ENCODE measurements at regions not wholly inside any gene's neighbourhood (a gene's known extent, or its start where the extent isn't known, plus 50 kb on each side); places are given as distances from the start of the nearest gene placed in this dataset.
"Not testable (repeated sequence)": the region's sequence is repeated elsewhere in the genome, so short reads cannot be mapped to it uniquely, and the experiment has no call there.

DNA sequence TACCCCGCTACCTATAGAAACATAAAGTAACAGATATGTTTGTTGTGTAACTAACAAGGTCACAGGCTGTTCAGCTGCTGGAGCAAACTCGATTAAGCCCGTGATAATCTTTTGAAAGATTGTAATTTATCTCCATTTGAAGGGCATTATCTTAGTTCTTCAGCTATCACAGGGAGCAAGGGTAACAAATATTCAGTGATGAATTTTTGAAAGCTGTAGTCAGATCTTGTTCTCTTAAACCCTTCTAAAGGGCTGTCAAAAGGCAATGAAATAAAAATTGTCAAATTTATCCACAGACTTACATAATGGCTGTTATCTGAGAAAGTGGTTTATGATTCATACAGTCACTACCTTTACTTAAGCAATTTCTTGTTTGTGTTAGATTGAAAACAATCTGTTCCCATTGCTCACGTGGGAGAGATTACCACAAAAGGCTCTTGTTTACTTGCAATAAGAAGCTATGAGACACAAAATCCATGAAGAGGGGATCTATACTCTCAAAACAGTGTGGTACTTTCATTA is 78.3 kb upstream of the ZNF608 start:
- H3K36me3 Mint-ChIP-seq = no peaks in the 10 kb centered on the region
- no peaks in the 10 kb centered on the region for H3K4me1 Mint-ChIP-seq
- no peaks in the 10 kb centered on the region for H3K27me3 Mint-ChIP-seq
- CTCF ChIA-PET = no interaction called here
- H3K27ac Mint-ChIP-seq = no peak overlapping the region
- no peaks in the 10 kb centered on the region for H3K9me3 Mint-ChIP-seq (ENCODE audit: low read depth)
- no peak for DNase-seq
- no peak for ATAC-seq
- H3K4me3 Mint-ChIP-seq = no peak overlapping the region

DNA sequence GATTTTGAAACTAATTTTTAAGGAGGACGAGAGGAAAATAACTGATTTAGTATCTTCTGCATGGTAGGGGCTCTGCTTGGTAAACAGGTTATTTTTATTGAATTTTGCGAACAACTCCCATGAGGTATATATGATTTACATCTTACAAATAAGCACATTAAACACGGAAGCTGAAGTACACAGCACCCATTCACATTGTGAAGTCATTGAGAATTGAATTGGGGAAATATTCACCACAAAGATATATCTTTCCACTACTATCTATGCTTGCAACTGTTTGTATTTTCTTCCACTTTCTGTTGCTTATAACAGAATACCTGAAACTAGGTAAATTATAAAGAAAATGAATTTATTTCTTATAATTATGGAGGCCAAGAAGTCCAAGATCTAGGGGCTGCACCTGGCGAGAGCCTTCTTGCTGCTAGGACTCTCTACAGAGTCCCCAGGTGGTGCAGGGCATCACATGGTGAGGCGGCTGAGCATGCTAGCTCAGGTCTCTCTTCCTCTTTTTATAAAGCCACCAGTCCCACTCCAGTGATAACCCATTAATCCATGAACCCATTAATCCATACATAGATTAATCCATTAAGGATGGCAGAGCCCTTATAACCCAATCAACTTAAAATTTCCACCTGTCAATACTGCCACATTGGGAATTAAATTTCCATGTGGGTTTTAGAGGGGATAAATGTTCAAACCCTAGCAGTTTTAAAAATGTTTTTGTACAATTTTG is 79.0 kb upstream of the ZNF608 start:
- H3K4me1 Mint-ChIP-seq = no peaks in the 10 kb centered on the region
- H3K36me3 Mint-ChIP-seq = no peaks in the 10 kb centered on the region
- no peaks in the 10 kb centered on the region for H3K9me3 Mint-ChIP-seq (ENCODE audit: low read depth)
- no peak overlapping the region for H3K4me3 Mint-ChIP-seq
- ATAC-seq (no peak), DNase-seq (no peak)
- H3K27ac Mint-ChIP-seq = no peak overlapping the region
- H3K27me3 Mint-ChIP-seq = no peaks in the 10 kb centered on the region
- CTCF ChIA-PET = no interaction called here

DNA sequence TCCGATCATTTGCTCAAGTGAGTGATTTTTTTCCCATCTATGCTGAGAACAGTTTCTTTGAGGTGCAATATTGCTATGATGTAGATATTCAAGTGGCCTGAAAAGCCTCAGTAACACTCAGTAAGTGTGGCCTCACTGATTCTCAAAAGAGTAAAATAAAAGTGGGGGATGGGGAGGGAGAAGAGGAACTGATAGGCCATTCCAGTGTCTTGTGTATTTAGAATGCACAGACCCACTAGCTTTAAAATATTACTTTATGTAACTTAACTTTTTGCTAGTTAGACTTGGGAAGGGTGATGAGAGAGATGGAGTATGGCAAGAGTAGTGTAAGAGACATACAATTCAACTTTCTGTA is 79.5 kb upstream of the ZNF608 start:
- no peak overlapping the region for H3K27ac Mint-ChIP-seq

DNA sequence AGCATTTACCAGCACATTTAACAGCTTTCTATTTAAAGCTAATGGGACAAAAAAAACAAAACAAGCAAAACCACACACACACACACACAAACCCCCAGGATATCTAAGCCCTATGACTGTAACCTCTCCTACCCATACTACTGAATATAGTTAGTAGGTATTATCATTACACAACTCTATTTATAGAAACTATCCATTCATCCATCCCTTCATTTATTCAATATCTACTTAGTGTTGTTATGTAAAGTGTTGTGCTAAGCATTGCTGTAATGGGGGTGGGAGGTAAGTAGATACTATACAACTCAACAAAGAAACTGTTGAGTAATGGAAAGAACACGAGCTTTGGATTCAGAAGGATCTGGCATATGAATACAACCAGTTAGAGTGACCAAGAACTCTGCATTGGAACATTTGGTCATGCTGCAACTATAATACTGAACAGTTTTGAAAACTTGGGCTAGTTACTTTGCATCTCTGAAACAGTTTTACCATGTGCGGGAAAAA is 82.3 kb upstream of the ZNF608 start:
- H3K27me3 Mint-ChIP-seq = no peaks in the 10 kb centered on the region

More for the DNA sequence above, 79.5 kb upstream of the ZNF608 start:
- Mint-ChIP-seq H3K4me1 (no peaks in the 10 kb centered on the region), H3K4me3 (no peak overlapping the region), H3K36me3 (no peaks in the 10 kb centered on the region), H3K9me3 (ENCODE audit: low read depth) (no peaks in the 10 kb centered on the region), H3K27me3 (no peaks in the 10 kb centered on the region)
- DNase-seq (no peak), ATAC-seq (no peak)
- CTCF ChIA-PET = no interaction called here

DNA sequence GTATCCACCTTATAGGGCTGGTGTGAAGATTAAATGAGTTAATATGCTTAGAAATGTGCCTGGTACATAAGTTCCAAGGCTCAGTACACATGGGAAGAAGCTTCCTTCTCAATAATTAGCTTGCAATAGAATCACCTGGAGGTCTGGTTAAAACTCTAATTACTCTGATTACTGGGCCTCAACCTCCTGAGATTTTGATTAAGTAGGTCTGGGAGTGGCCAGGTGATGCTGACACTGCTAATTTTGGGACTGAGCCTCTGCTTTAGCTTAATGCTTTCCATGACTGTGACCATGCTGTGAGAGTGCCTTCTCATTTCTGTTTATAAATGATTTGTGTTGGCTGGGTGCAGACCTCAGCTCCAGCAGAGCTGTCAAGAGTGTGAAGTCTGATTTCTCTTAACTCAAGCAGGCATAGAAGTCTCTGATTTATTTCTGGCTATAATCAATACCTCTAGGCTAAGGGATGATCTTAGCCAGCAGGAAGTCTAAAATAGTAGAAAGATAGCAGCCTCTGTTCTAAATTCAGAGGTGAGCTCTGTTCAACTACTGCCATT is 85.3 kb upstream of the ZNF608 start:
- no peaks in the 10 kb centered on the region for H3K36me3 Mint-ChIP-seq
- no peak overlapping the region for H3K27ac Mint-ChIP-seq
- H3K4me1 Mint-ChIP-seq = no peaks in the 10 kb centered on the region
- CTCF ChIA-PET = no interaction called here
- no peak overlapping the region for H3K4me3 Mint-ChIP-seq
- H3K27me3 Mint-ChIP-seq = no peaks in the 10 kb centered on the region
- H3K9me3 Mint-ChIP-seq (ENCODE audit: low read depth) = peaks cover 3% of the 10 kb centered on the region
- ATAC-seq (no peak), DNase-seq (no peak)

More for the DNA sequence above, 82.3 kb upstream of the ZNF608 start:
- no peak overlapping the region for H3K27ac Mint-ChIP-seq
- H3K4me3 Mint-ChIP-seq = no peak overlapping the region
- H3K9me3 Mint-ChIP-seq (ENCODE audit: low read depth) = no peaks in the 10 kb centered on the region
- CTCF ChIA-PET = no interaction called here
- no peaks in the 10 kb centered on the region for H3K4me1 Mint-ChIP-seq
- ATAC-seq (no peak), DNase-seq (no peak)
- H3K36me3 Mint-ChIP-seq = no peaks in the 10 kb centered on the region

DNA sequence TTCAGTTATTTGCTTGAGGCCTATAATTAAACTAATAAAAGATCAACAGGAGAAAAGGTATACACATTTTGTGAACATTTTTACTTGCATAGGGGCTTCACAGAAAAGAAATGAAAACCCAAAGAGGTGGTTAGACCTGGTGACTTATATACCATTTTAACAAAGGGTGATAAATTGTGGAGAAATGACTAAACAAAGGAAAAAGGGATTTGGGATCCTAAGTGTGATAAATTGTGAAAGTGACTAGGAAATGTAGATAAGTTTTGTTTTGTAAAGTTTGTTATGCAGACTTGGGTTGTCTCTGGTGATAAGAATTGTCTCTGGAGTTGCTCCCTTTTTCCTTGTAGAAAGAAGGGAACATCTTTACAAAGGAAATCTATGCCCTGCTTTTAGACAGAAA is 86.1 kb upstream of the ZNF608 start:
- Mint-ChIP-seq H3K4me3 (no peak overlapping the region), H3K27me3 (no peaks in the 10 kb centered on the region), H3K4me1 (no peaks in the 10 kb centered on the region), H3K27ac (no peak overlapping the region), H3K36me3 (no peaks in the 10 kb centered on the region), H3K9me3 (ENCODE audit: low read depth) (peaks cover 4% of the 10 kb centered on the region)
- no peak for DNase-seq
- no peak for ATAC-seq
- CTCF ChIA-PET = no interaction called here

DNA sequence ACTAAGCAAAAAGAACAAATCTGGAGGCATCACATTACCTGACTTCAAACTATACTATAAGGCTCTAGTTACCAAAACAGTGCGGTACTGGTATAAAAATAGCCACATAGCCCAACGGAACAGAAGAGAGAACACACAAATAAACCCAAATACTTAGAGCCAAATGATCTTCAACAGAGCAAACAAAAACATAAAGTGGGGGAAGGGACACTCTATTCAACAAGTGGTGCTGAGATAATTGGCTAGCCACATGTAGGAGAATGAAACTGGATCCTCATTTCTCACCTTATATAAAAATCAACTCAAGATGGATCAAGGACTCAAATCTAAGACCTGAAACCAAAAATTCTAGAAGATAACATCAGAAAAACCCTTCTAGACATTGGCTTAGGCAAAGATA is 89.9 kb upstream of the ZNF608 start:
- H3K27ac Mint-ChIP-seq; H3K4me1 Mint-ChIP-seq; H3K4me3 Mint-ChIP-seq; H3K27me3 Mint-ChIP-seq; H3K9me3 Mint-ChIP-seq (ENCODE audit: low read depth); CTCF ChIA-PET; H3K36me3 Mint-ChIP-seq; DNase-seq; ATAC-seq: not testable (repeated sequence)

DNA sequence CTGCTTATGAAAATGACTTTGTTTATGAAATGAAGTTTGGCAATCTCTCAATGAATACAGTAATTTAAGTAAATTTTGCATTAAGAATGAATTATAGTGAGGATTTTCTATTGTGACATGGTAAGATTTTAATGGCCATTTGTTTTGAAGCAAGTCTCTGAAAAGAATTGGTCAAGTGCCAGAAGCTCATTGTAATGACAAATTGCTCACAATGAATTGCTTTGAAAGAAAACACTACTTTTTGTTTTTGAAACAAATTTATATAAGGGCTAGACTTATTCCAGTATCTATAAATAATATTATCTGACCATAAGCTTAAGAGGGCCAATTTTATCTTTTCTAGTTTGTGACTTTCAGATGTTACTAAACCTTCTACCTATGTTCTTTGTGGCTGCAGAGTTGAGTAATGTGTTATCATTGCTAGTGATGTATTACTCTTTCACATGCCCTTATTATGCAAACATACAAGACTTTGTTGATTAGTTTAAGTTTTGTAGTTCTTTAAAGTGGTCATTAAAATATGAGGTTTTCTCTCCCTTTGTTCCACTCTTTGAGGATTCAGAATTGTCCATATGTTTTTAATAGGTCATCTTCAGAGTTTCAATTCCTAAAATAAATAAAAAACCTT is 93.0 kb upstream of the ZNF608 start:
- Mint-ChIP-seq H3K27ac (no peak overlapping the region), H3K4me3 (no peak overlapping the region), H3K4me1 (no peaks in the 10 kb centered on the region), H3K27me3 (no peaks in the 10 kb centered on the region), H3K36me3 (no peaks in the 10 kb centered on the region), H3K9me3 (ENCODE audit: low read depth) (peaks cover 3% of the 10 kb centered on the region)
- ATAC-seq = no peak
- CTCF ChIA-PET = no interaction called here
- DNase-seq = no peak

DNA sequence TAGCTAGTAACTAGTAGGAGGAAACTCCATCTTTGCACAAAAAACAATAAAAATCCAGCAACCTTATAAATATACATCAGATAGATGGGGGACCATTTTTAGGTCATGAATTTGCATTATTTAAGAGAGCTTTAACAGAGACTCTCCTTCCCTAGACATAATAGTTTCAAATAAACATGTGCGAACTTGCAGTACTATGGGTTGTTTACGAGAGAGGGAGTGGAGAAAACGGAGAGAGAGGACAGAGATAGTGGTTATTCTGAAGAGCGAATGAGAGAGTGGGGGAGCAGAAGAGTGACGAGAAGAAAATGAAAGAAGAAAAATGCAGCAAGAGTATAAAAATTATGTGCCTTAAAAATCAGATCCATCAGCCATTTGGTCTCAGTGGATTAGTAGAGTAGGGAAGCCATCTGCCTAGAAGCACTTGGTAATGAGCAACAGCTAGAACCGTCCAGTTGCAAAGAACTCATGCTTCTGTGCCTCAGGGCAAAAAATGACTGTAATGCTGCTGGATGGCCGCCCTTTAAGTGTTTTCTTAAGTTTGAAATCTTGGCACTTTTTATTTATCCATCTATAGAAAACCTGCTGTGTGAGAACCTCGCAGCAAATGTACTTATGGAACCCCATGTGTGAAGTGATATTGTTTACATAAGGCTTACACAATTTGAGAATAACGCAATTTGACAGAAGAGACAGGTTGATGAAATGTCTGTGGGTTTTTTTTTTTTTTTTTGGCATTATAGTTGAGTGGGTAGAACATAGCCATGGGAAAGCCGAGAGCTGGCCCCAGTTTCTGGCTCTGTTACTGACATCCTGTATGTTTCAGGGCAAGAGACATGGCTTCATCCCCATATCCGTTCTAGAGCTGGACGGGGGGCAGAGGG is 95.6 kb upstream of the ZNF608 start:
- CTCF ChIA-PET = no interaction called here
- no peak overlapping the region for H3K27ac Mint-ChIP-seq
- no peaks in the 10 kb centered on the region for H3K4me1 Mint-ChIP-seq
- no peaks in the 10 kb centered on the region for H3K9me3 Mint-ChIP-seq (ENCODE audit: low read depth)
- no peak for ATAC-seq
- DNase-seq = no peak
- H3K36me3 Mint-ChIP-seq = no peaks in the 10 kb centered on the region
- no peaks in the 10 kb centered on the region for H3K27me3 Mint-ChIP-seq
- H3K4me3 Mint-ChIP-seq = no peak overlapping the region

DNA sequence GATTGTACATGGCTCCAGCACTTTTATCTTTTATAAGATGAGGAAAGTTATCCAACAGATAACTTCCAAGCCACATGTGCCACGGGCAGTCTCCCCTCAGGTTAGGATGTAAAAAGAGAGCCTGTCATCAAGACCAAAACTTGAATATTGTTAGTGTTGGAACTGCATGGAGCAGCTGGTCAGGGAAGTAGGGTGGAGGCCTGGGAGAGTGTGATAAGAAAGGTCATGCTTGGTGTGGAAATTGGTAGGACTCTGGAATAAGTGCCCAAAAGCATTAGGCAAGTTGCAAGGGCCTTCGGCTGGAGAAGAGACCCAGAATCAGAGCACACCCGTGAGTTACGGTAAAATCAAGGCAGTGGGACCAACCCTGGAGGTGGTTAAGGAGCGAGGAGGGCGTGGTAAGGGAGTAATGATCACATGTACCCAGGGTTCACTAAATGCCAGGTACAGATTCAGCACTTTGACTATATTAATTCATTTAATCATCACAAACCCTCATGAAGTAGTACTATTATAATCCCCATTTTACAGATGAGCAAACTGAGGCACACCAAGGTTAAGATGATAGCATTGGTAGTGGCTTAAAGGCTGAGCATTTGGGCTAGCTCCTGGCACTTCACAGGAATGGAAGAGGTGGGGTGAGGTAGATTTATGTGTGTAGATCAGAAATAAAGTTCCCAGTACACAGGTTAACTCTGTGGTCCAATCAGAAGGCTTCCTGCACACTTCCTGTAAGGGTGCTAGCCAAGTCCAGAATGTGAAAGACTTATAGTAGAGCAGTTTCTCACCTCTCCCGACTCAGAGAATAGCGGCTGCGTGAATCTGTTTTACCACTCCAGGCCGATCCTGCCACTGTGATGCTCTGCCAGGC is 96.5 kb upstream of the ZNF608 start:
- DNase-seq = no peak
- CTCF ChIA-PET = no interaction called here
- Mint-ChIP-seq H3K9me3 (ENCODE audit: low read depth) (no peaks in the 10 kb centered on the region), H3K4me3 (no peak overlapping the region), H3K36me3 (no peaks in the 10 kb centered on the region), H3K4me1 (no peaks in the 10 kb centered on the region), H3K27ac (no peak overlapping the region), H3K27me3 (no peaks in the 10 kb centered on the region)
- no peak for ATAC-seq

DNA sequence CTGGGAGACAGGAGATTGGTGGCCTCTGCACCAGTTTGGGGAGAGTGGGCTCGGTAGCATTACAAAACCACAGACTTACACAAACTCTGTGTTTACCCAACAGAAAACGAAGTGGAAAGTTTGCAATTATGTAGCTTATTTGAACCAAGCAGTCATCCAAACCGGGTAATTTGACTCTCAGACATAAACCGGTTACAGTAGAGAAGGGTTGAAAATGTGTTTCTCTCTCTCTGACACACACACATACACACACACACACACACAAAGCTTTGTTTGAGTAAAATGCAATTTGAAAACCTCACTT is 97.1 kb upstream of the ZNF608 start:
- H3K9me3 Mint-ChIP-seq (ENCODE audit: low read depth) = no peaks in the 10 kb centered on the region
- DNase-seq = no peak
- H3K27me3 Mint-ChIP-seq = no peaks in the 10 kb centered on the region
- no peak overlapping the region for H3K4me3 Mint-ChIP-seq
- CTCF ChIA-PET = no interaction called here
- no peaks in the 10 kb centered on the region for H3K36me3 Mint-ChIP-seq
- no peak overlapping the region for H3K27ac Mint-ChIP-seq
- H3K4me1 Mint-ChIP-seq = no peaks in the 10 kb centered on the region
- no peak for ATAC-seq

DNA sequence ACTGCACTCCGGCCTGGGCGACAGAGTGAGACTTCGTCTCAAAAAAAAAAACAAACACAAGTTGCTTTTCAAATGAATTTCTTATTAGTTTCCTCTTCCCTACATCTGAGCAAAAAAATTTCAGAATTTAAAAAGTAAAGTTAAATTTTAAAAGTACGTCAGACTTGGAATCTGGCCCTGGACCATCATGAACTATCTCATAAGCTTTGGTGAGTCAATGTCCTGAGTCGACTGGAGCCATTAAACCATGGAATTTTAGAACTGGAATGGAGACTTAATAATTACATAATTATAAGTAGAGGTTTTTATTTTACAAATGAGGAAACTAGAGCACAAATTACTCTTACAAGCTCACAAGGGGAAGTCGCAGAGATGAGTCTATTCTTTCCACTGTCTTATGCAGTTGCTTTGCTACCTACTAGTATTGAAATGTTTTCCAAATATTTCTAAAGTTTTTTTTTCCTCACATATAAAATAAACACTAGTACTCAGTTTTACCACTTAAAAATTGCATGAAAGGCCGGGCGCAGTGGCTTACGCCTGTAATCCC is 98.0 kb upstream of the ZNF608 start:
- Mint-ChIP-seq H3K27ac (no peak overlapping the region), H3K4me1 (no peaks in the 10 kb centered on the region), H3K4me3 (no peak overlapping the region), H3K27me3 (no peaks in the 10 kb centered on the region), H3K9me3 (ENCODE audit: low read depth) (no peaks in the 10 kb centered on the region), H3K36me3 (no peaks in the 10 kb centered on the region)
- ATAC-seq (no peak), DNase-seq (no peak)
- CTCF ChIA-PET = no interaction called here

DNA sequence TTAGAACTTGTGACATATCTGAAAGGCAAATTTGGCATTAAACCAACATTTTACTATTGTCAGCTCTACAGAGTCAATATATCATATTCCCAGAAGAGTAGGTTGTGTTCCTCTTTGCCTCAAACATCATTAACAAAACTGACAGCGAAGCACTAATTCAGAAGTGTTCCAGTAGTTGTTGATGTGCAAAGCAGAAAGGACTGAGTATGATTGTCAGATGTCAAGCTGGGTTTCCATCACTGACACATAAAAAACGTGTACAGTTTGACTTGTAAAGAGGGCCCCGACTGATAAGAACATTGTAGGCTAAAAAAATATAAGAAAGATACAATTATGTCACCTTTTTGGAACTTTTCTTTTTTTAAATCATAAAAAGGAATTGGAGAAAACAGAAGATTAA is 101.5 kb upstream of the ZNF608 start:
- Mint-ChIP-seq H3K36me3 (no peaks in the 10 kb centered on the region), H3K27me3 (no peaks in the 10 kb centered on the region), H3K27ac (no peak overlapping the region), H3K4me3 (no peak overlapping the region), H3K4me1 (no peaks in the 10 kb centered on the region), H3K9me3 (ENCODE audit: low read depth) (peaks cover 2% of the 10 kb centered on the region)
- DNase-seq (no peak), ATAC-seq (no peak)
- CTCF ChIA-PET = no interaction called here

Data from activated CD8-positive, alpha-beta memory T cell treated with anti-CD3 and anti-CD28 coated beads, Interleukin-2, amount 10 ng/mL, durations not matched to agents 7 days and 5 days (primary cell).